ENCODE measurements at regions not wholly inside any gene's neighbourhood (a gene's known extent, or its start where the extent isn't known, plus 50 kb on each side); places are given as distances from the start of the nearest gene placed in this dataset.
"Not testable (repeated sequence)": the region's sequence is repeated elsewhere in the genome, so short reads cannot be mapped to it uniquely, and the experiment has no call there.

GRCh38 chr9:42860133-42860532 is 676.7 kb downstream of the SPATA31A6 start:
- not testable (repeated sequence) for TF ChIP-seq POLR2A, CTCF (IDR thresholded peaks at IDR 0.05)
